Activated CD4-positive, alpha-beta T cell treated with anti-CD3 and anti-CD28 coated beads for 4 hours (primary cell): ENCODE measurements at regions not wholly inside any gene's neighbourhood (a gene's known extent, or its start where the extent isn't known, plus 50 kb on each side); places are given as distances from the start of the nearest gene placed in this dataset.
"Not testable (repeated sequence)": the region's sequence is repeated elsewhere in the genome, so short reads cannot be mapped to it uniquely, and the experiment has no call there.

ENCODE experiments used
- DNase-seq, 2 donors: peaks; one replicate each; pipeline ENCODE4 v3.0.0-alpha.2; 2020

GRCh38 chr2:226573158-226573557 lies 226.5 kb downstream of the IRS1 start:
- no peak for DNase-seq

- no peak for DNase-seq
Measured at GRCh38 chr2:226564667-226565066, 235.0 kb downstream of the IRS1 start.

- DNase-seq = no peak
Measured at GRCh38 chr2:226561962-226562361, 237.7 kb downstream of the IRS1 start.

- DNase-seq = no peak
Measured at GRCh38 chr2:226560325-226560724, 239.3 kb downstream of the IRS1 start.

- no peak for DNase-seq
Measured at GRCh38 chr2:226559536-226559935, 240.1 kb downstream of the IRS1 start.

- DNase-seq = no peak
Measured at GRCh38 chr2:226558418-226558817, 241.2 kb downstream of the IRS1 start.

GRCh38 chr2:226556050-226556449 lies 243.6 kb downstream of the IRS1 start:
- no peak for DNase-seq

- no peak for DNase-seq
Measured at GRCh38 chr2:226554701-226555100, 244.9 kb downstream of the IRS1 start.

GRCh38 chr2:226553333-226553732 lies 246.3 kb downstream of the IRS1 start:
- DNase-seq = no peak

GRCh38 chr2:226552571-226553285 lies 246.9 kb downstream of the IRS1 start:
- DNase-seq = no peak

GRCh38 chr2:226551522-226552250 lies 247.9 kb downstream of the IRS1 start:
- no peak for DNase-seq

GRCh38 chr2:226550801-226551200 lies 248.8 kb downstream of the IRS1 start:
- DNase-seq = no peak

GRCh38 chr2:226548732-226549131 lies 250.9 kb downstream of the IRS1 start:
- DNase-seq = no peak

- DNase-seq = no peak
Measured at GRCh38 chr2:226544596-226545210, 254.9 kb downstream of the IRS1 start.

- no peak for DNase-seq
Measured at GRCh38 chr2:226540204-226540994, 259.2 kb downstream of the IRS1 start.

GRCh38 chr2:226536410-226536809 lies 263.2 kb downstream of the IRS1 start:
- no peak for DNase-seq

GRCh38 chr2:226532976-226533375 lies 266.6 kb downstream of the IRS1 start:
- not testable (repeated sequence) for DNase-seq

- DNase-seq = no peak
Measured at GRCh38 chr2:226531061-226531810, 268.4 kb downstream of the IRS1 start.

- no peak for DNase-seq
Measured at GRCh38 chr2:226529556-226529955, 270.1 kb downstream of the IRS1 start.

GRCh38 chr2:226526716-226527115 lies 272.9 kb downstream of the IRS1 start:
- DNase-seq = no peak

GRCh38 chr2:226524381-226524843 lies 275.2 kb downstream of the IRS1 start:
- DNase-seq = no peak

GRCh38 chr2:226520723-226521122 lies 278.9 kb downstream of the IRS1 start:
- no peak for DNase-seq
